Fibroblast of skin of right biceps (primary cell): ENCODE measurements at regions not wholly inside any gene's neighbourhood (a gene's known extent, or its start where the extent isn't known, plus 50 kb on each side); places are given as distances from the start of the nearest gene placed in this dataset.
"Not testable (repeated sequence)": the region's sequence is repeated elsewhere in the genome, so short reads cannot be mapped to it uniquely, and the experiment has no call there.

Experiments used
- DNase-seq: peaks from one replicate; pipeline ENCODE4 v3.0.0-alpha.2; 2013

- DNase-seq: no peak
Measured at GRCh38 chr10:53064614-53065013, 292.0 kb upstream of the MBL2 start.

GRCh38 chr10:53063805-53064204 is 291.2 kb upstream of the MBL2 start:
- no peak for DNase-seq

- no peak for DNase-seq
Measured at GRCh38 chr10:53052521-53053164, 280.1 kb upstream of the MBL2 start.

- DNase-seq: no peak
Measured at GRCh38 chr10:53045315-53045714, 272.7 kb upstream of the MBL2 start.

- DNase-seq: not testable (repeated sequence)
Measured at GRCh38 chr10:53035823-53036222, 263.2 kb upstream of the MBL2 start.

GRCh38 chr10:53033396-53033795 is 260.8 kb upstream of the MBL2 start:
- DNase-seq: no peak

GRCh38 chr10:53029872-53030849 is 257.6 kb upstream of the MBL2 start:
- DNase-seq: peak; percentile 71

- no peak for DNase-seq
Measured at GRCh38 chr10:53029449-53029848, 256.9 kb upstream of the MBL2 start.

GRCh38 chr10:53025765-53026164 is 253.2 kb upstream of the MBL2 start:
- not testable (repeated sequence) for DNase-seq

- peak; percentile 19 for DNase-seq
Measured at GRCh38 chr10:53025172-53025711, 252.7 kb upstream of the MBL2 start.

GRCh38 chr10:53023411-53023810 is 250.8 kb upstream of the MBL2 start:
- no peak for DNase-seq

GRCh38 chr10:53022611-53023088 is 250.1 kb upstream of the MBL2 start:
- no peak for DNase-seq

- no peak for DNase-seq
Measured at GRCh38 chr10:53013201-53013810, 240.7 kb upstream of the MBL2 start.

- no peak for DNase-seq
Measured at GRCh38 chr10:53009961-53010907, 237.7 kb upstream of the MBL2 start.

- DNase-seq: no peak
Measured at GRCh38 chr10:53007527-53007842, 234.9 kb upstream of the MBL2 start.

- no peak for DNase-seq
Measured at GRCh38 chr10:53006663-53007526, 234.3 kb upstream of the MBL2 start.

GRCh38 chr10:53005612-53006345 is 233.2 kb upstream of the MBL2 start:
- no peak for DNase-seq

- DNase-seq: no peak
Measured at GRCh38 chr10:53003094-53003493, 230.5 kb upstream of the MBL2 start.

- DNase-seq: no peak
Measured at GRCh38 chr10:52999681-53000080, 227.1 kb upstream of the MBL2 start.

GRCh38 chr10:52999258-52999657 is 226.7 kb upstream of the MBL2 start:
- DNase-seq: no peak
